HEK293 (cell line): ENCODE measurements at regions not wholly inside any gene's neighbourhood (a gene's known extent, or its start where the extent isn't known, plus 50 kb on each side); places are given as distances from the start of the nearest gene placed in this dataset.

Source experiments
- CTCF ChIA-PET: fragments of 350-600 bp; formaldehyde crosslinking; extraction: SDS; loops from one replicate; lab custom pipeline; 2021; ENCODE audit warnings: antibody characterized with exemption; lab: Yijun Ruan, JAX
- POLR2A ChIA-PET: fragments of 300-600 bp; formaldehyde crosslinking; extraction: SDS; loops from one replicate; lab custom pipeline; 2020; ENCODE audit warnings: antibody characterized with exemption, inconsistent platforms; lab: Yijun Ruan, JAX
- H3K27ac ChIP-seq: fragments of 200-500 bp; sonication (Bioruptor generic); 2 replicates; pipeline ENCODE4 v1.5.1; 2014; ENCODE audit warnings: low read depth, low read length, control low read depth, inconsistent platforms; ENCODE audit errors: extremely low read depth
- H3K36me3 ChIP-seq, 2 experiments: fragments of 200-500 bp in 1 of 2; sonication (Bioruptor generic) in 1 of 2; 1 replicate in 1 of 2; 2 replicates in 1 of 2; pipeline ENCODE4 v1.5.1; 2014 to 2017; ENCODE audit warnings: inconsistent platforms in 2 of 2, low read length in 2 of 2; ENCODE audit not compliant: control insufficient read depth in 2 of 2, insufficient read depth in 1 of 2
- H3K4me1 ChIP-seq: fragments of 200-500 bp; sonication (Bioruptor generic); 2 replicates; pipeline ENCODE4 v1.5.1; 2014; ENCODE audit warnings: mild to moderate bottlenecking, low read length, inconsistent platforms; ENCODE audit not compliant: control insufficient read depth, insufficient read depth
- H3K4me3 ChIP-seq: 2 replicates; pipeline ENCODE4 v1.5.1; 2011; ENCODE audit warnings: low read depth, mild to moderate bottlenecking, control low read depth, low read length, moderate library complexity
- H3K9me3 ChIP-seq: fragments of 200-500 bp; sonication (Bioruptor generic); 2 replicates; pipeline ENCODE4 v1.5.1; 2014; ENCODE audit warnings: low read depth, low read length, inconsistent platforms; ENCODE audit not compliant: control insufficient read depth, insufficient read depth
- GLI2 ChIP-seq: fragments of 450-650 bp; formaldehyde crosslinking; IDR thresholded peaks from 2 replicates; pipeline ENCODE4; 2017; ENCODE audit warnings: missing biosample characterization, missing genetic modification characterization, low read depth, borderline replicate concordance
- HOXC10 ChIP-seq: sonication (generic); formaldehyde crosslinking; IDR thresholded peaks from 2 replicates; pipeline ENCODE4 v1.8.1; 2023; ENCODE audit warnings: mild to moderate bottlenecking, missing genetic modification reagents
- MYNN ChIP-seq: fragments of 450-650 bp; formaldehyde crosslinking; IDR thresholded peaks from 2 replicates; pipeline ENCODE4 v1.5.1; 2016; ENCODE audit warnings: missing biosample characterization, missing genetic modification characterization, borderline replicate concordance
- REPIN1 ChIP-seq: fragments of 450-650 bp; formaldehyde crosslinking; IDR thresholded peaks from 2 replicates; pipeline ENCODE4 v1.5.1; 2017; ENCODE audit warnings: missing biosample characterization, missing genetic modification characterization, low read depth
- SCRT1 ChIP-seq: fragments of 450-650 bp; formaldehyde crosslinking; IDR thresholded peaks from 2 replicates; pipeline ENCODE4 v1.5.1; 2016; ENCODE audit warnings: missing biosample characterization, missing genetic modification characterization, borderline replicate concordance
- ZBTB17 ChIP-seq: fragments of 450-650 bp; formaldehyde crosslinking; IDR thresholded peaks from 2 replicates; pipeline ENCODE4 v1.5.1; 2016; ENCODE audit warnings: missing biosample characterization, missing genetic modification characterization
- ZBTB20 ChIP-seq: fragments of 450-650 bp; formaldehyde crosslinking; IDR thresholded peaks from 2 replicates; pipeline ENCODE4 v1.5.1; 2016; ENCODE audit warnings: missing biosample characterization, missing genetic modification characterization
- ZNF10 ChIP-seq: fragments of 450-650 bp; formaldehyde crosslinking; IDR thresholded peaks from 2 replicates; pipeline ENCODE4 v1.5.1; 2017; ENCODE audit warnings: missing biosample characterization, missing genetic modification characterization
- ZNF221 ChIP-seq: fragments of 450-650 bp; formaldehyde crosslinking; IDR thresholded peaks from 2 replicates; pipeline ENCODE4 v1.5.1; 2017; ENCODE audit warnings: missing biosample characterization, missing genetic modification characterization, borderline replicate concordance
- ZNF248 ChIP-seq: fragments of 450-650 bp; formaldehyde crosslinking; IDR thresholded peaks from 2 replicates; pipeline ENCODE4 v1.5.1; 2017; ENCODE audit warnings: missing biosample characterization, missing genetic modification characterization
- ZNF341 ChIP-seq: fragments of 450-650 bp; formaldehyde crosslinking; IDR thresholded peaks from 2 replicates; pipeline ENCODE4; 2016; ENCODE audit warnings: low read depth, missing biosample characterization, missing genetic modification characterization
- ZNF366 ChIP-seq: fragments of 450-650 bp; formaldehyde crosslinking; conservative IDR thresholded peaks from 2 replicates; pipeline ENCODE4 v1.5.1; 2016; ENCODE audit warnings: missing biosample characterization, missing genetic modification characterization
- ZNF416 ChIP-seq: fragments of 450-650 bp; formaldehyde crosslinking; IDR thresholded peaks from 2 replicates; pipeline ENCODE4 v1.5.1; 2016; ENCODE audit warnings: missing biosample characterization, missing genetic modification characterization
- ZNF596 ChIP-seq: fragments of 450-650 bp; IDR thresholded peaks from 2 replicates; pipeline ENCODE4 v1.5.0; 2018; ENCODE audit warnings: missing biosample characterization, mild to moderate bottlenecking, missing genetic modification characterization, moderate library complexity
- ZNF610 ChIP-seq: fragments of 450-650 bp; formaldehyde crosslinking; IDR thresholded peaks from 2 replicates; pipeline ENCODE4 v1.5.1; 2016; ENCODE audit warnings: missing biosample characterization, missing genetic modification characterization, borderline replicate concordance
- ZNF623 ChIP-seq: fragments of 450-650 bp; formaldehyde crosslinking; IDR thresholded peaks from 2 replicates; pipeline ENCODE4 v1.5.1; 2016; ENCODE audit warnings: missing biosample characterization, missing genetic modification characterization
- ZNF654 ChIP-seq: fragments of 450-650 bp; formaldehyde crosslinking; IDR thresholded peaks from 2 replicates; pipeline ENCODE4 v1.5.1; 2016; ENCODE audit warnings: low read depth, missing biosample characterization, missing genetic modification characterization
- ZNF677 ChIP-seq: fragments of 450-650 bp; IDR thresholded peaks from 2 replicates; pipeline ENCODE4 v1.5.0; 2018; ENCODE audit warnings: missing biosample characterization, mild to moderate bottlenecking, missing genetic modification characterization, moderate library complexity
- ZNF777 ChIP-seq: fragments of 450-650 bp; formaldehyde crosslinking; IDR thresholded peaks from 2 replicates; pipeline ENCODE4 v1.5.1; 2017; ENCODE audit warnings: missing biosample characterization, missing genetic modification characterization, borderline replicate concordance
- ZSCAN16 ChIP-seq: fragments of 450-650 bp; formaldehyde crosslinking; IDR thresholded peaks from 2 replicates; pipeline ENCODE4 v1.5.1; 2016; ENCODE audit warnings: missing biosample characterization, missing genetic modification characterization
- TF ChIP-seq, protein P1 (sequence below): fragments of 450-650 bp; formaldehyde crosslinking; IDR thresholded peaks from 2 replicates; pipeline ENCODE4 v1.5.1; 2016; ENCODE audit warnings: missing biosample characterization, missing genetic modification characterization, borderline replicate concordance
- TF ChIP-seq, protein P2 (sequence below): fragments of 450-650 bp; formaldehyde crosslinking; IDR thresholded peaks from 2 replicates; pipeline ENCODE4 v1.5.1; 2016; ENCODE audit warnings: missing biosample characterization, missing genetic modification characterization
- TF ChIP-seq, protein P3 (sequence below): fragments of 450-650 bp; formaldehyde crosslinking; IDR thresholded peaks from 2 replicates; pipeline ENCODE4 v1.5.1; 2017; ENCODE audit warnings: missing biosample characterization, missing genetic modification characterization
- TF ChIP-seq, protein P4 (sequence below): fragments of 450-650 bp; formaldehyde crosslinking; IDR thresholded peaks from 2 replicates; pipeline ENCODE4 v1.5.1; 2016; ENCODE audit warnings: missing biosample characterization, missing genetic modification characterization
- TF ChIP-seq, protein P5 (sequence below): fragments of 450-650 bp; IDR thresholded peaks from 2 replicates; pipeline ENCODE4 v1.5.1; 2018; ENCODE audit warnings: missing biosample characterization, mild to moderate bottlenecking, missing genetic modification characterization

GRCh38 chr12:74431801-74432200, 105.8 kb upstream of the ATXN7L3B start (continued):
- TF ChIP-seq, protein P1, sequence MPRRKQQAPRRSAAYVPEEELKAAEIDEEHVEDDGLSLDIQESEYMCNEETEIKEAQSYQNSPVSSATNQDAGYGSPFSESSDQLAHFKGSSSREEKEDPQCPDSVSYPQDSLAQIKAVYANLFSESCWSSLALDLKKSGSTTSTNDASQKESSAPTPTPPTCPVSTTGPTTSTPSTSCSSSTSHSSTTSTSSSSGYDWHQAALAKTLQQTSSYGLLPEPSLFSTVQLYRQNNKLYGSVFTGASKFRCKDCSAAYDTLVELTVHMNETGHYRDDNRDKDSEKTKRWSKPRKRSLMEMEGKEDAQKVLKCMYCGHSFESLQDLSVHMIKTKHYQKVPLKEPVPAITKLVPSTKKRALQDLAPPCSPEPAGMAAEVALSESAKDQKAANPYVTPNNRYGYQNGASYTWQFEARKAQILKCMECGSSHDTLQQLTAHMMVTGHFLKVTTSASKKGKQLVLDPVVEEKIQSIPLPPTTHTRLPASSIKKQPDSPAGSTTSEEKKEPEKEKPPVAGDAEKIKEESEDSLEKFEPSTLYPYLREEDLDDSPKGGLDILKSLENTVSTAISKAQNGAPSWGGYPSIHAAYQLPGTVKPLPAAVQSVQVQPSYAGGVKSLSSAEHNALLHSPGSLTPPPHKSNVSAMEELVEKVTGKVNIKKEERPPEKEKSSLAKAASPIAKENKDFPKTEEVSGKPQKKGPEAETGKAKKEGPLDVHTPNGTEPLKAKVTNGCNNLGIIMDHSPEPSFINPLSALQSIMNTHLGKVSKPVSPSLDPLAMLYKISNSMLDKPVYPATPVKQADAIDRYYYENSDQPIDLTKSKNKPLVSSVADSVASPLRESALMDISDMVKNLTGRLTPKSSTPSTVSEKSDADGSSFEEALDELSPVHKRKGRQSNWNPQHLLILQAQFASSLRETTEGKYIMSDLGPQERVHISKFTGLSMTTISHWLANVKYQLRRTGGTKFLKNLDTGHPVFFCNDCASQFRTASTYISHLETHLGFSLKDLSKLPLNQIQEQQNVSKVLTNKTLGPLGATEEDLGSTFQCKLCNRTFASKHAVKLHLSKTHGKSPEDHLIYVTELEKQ (tag by site-specific recombination): no peak
- TF ChIP-seq ZBTB20 (no peak), ZSCAN16 (no peak), ZNF654 (tag by site-specific recombination) (no peak), ZNF777 (tag by site-specific recombination) (no peak)
- TF ChIP-seq, all 188 proteins: peak for 2

DNA sequence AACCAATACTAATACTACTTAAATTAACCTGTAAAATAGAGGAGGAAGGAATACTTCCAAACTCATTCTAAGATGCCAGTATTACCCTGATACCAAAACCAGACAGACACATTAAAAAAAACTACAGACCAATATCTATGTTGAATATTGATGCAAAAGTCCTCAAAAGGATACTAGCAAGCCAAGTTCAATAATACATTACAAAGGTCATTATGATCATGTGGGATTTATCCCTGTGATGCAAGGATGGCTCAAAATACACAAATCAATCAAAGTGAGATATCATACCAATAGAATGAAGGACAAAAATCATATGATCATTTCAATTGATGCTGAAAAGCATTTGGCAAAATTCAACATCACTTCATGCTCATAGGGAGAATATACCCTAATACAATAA, 97.2 kb upstream of the ATXN7L3B start:
- ChIA-PET POLR2A (no interaction called here), CTCF (no interaction called here)
- H3K36me3 ChIP-seq: no peaks in the 10 kb centered on the region
- H3K9me3 ChIP-seq: no peaks in the 10 kb centered on the region
- H3K4me3 ChIP-seq: no peak overlapping the region
- H3K27ac ChIP-seq: no peak overlapping the region
- no peaks in the 10 kb centered on the region for H3K4me1 ChIP-seq
- TF ChIP-seq GLI2 (tag by site-specific recombination): no peak
- no peak for TF ChIP-seq SCRT1 (tag by site-specific recombination)
- no peak for TF ChIP-seq ZNF366 (tag by site-specific recombination)
- TF ChIP-seq ZNF610 (tag by site-specific recombination): no peak
- TF ChIP-seq ZNF341: no peak
- TF ChIP-seq HOXC10 (CRISPR knock-in tag): no peak
- TF ChIP-seq ZNF221 (tag by site-specific recombination): no peak
- no peak for TF ChIP-seq ZNF623 (tag by site-specific recombination)
- TF ChIP-seq, protein P2, sequence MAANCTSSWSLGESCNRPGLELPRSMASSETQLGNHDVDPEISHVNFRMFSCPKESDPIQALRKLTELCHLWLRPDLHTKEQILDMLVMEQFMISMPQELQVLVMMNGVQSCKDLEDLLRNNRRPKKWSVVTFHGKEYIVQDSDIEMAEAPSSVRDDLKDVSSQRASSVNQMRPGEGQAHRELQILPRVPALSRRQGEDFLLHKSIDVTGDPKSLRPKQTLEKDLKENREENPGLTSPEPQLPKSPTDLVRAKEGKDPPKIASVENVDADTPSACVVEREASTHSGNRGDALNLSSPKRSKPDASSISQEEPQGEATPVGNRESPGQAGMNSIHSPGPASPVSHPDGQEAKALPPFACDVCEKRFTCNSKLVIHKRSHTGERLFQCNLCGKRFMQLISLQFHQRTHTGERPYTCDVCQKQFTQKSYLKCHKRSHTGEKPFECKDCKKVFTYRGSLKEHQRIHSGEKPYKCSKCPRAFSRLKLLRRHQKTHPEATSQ (tag by site-specific recombination): no peak
- TF ChIP-seq, protein P3, sequence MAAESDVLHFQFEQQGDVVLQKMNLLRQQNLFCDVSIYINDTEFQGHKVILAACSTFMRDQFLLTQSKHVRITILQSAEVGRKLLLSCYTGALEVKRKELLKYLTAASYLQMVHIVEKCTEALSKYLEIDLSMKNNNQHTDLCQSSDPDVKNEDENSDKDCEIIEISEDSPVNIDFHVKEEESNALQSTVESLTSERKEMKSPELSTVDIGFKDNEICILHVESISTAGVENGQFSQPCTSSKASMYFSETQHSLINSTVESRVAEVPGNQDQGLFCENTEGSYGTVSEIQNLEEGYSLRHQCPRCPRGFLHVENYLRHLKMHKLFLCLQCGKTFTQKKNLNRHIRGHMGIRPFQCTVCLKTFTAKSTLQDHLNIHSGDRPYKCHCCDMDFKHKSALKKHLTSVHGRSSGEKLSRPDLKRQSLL (tag by site-specific recombination): no peak
- no peak for TF ChIP-seq ZNF677 (tag by site-specific recombination)
- no peak for TF ChIP-seq MYNN (tag by site-specific recombination)
- no peak for TF ChIP-seq REPIN1
- no peak for TF ChIP-seq ZNF10 (tag by site-specific recombination)
- TF ChIP-seq ZNF596 (tag by site-specific recombination): no peak
- TF ChIP-seq, protein P4, sequence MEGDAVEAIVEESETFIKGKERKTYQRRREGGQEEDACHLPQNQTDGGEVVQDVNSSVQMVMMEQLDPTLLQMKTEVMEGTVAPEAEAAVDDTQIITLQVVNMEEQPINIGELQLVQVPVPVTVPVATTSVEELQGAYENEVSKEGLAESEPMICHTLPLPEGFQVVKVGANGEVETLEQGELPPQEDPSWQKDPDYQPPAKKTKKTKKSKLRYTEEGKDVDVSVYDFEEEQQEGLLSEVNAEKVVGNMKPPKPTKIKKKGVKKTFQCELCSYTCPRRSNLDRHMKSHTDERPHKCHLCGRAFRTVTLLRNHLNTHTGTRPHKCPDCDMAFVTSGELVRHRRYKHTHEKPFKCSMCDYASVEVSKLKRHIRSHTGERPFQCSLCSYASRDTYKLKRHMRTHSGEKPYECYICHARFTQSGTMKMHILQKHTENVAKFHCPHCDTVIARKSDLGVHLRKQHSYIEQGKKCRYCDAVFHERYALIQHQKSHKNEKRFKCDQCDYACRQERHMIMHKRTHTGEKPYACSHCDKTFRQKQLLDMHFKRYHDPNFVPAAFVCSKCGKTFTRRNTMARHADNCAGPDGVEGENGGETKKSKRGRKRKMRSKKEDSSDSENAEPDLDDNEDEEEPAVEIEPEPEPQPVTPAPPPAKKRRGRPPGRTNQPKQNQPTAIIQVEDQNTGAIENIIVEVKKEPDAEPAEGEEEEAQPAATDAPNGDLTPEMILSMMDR (tag by site-specific recombination): no peak
- no peak for TF ChIP-seq ZNF416
- no peak for TF ChIP-seq ZBTB17
- no peak for TF ChIP-seq ZNF248 (tag by site-specific recombination)
- TF ChIP-seq, protein P5, sequence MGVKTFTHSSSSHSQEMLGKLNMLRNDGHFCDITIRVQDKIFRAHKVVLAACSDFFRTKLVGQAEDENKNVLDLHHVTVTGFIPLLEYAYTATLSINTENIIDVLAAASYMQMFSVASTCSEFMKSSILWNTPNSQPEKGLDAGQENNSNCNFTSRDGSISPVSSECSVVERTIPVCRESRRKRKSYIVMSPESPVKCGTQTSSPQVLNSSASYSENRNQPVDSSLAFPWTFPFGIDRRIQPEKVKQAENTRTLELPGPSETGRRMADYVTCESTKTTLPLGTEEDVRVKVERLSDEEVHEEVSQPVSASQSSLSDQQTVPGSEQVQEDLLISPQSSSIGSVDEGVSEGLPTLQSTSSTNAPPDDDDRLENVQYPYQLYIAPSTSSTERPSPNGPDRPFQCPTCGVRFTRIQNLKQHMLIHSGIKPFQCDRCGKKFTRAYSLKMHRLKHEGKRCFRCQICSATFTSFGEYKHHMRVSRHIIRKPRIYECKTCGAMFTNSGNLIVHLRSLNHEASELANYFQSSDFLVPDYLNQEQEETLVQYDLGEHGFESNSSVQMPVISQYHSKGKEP (tag by site-specific recombination): no peak
